HEK293 (cell line): ENCODE measurements at regions not wholly inside any gene's neighbourhood (a gene's known extent, or its start where the extent isn't known, plus 50 kb on each side); places are given as distances from the start of the nearest gene placed in this dataset.

Experiments used
- CTCF ChIA-PET: fragments of 350-600 bp; formaldehyde crosslinking; extraction: SDS; loops from one replicate; lab custom pipeline; 2021; ENCODE audit warnings: antibody characterized with exemption; lab: Yijun Ruan, JAX
- POLR2A ChIA-PET: fragments of 300-600 bp; formaldehyde crosslinking; extraction: SDS; loops from one replicate; lab custom pipeline; 2020; ENCODE audit warnings: antibody characterized with exemption, inconsistent platforms; lab: Yijun Ruan, JAX
- H3K27ac ChIP-seq: fragments of 200-500 bp; sonication (Bioruptor generic); 2 replicates; pipeline ENCODE4 v1.5.1; 2014; ENCODE audit warnings: low read depth, low read length, control low read depth, inconsistent platforms; ENCODE audit errors: extremely low read depth
- H3K36me3 ChIP-seq, 2 experiments: fragments of 200-500 bp in 1 of 2; sonication (Bioruptor generic) in 1 of 2; 1 replicate in 1 of 2; 2 replicates in 1 of 2; pipeline ENCODE4 v1.5.1; 2014 to 2017; ENCODE audit warnings: inconsistent platforms in 2 of 2, low read length in 2 of 2; ENCODE audit not compliant: control insufficient read depth in 2 of 2, insufficient read depth in 1 of 2
- H3K4me1 ChIP-seq: fragments of 200-500 bp; sonication (Bioruptor generic); 2 replicates; pipeline ENCODE4 v1.5.1; 2014; ENCODE audit warnings: mild to moderate bottlenecking, low read length, inconsistent platforms; ENCODE audit not compliant: control insufficient read depth, insufficient read depth
- H3K4me3 ChIP-seq: 2 replicates; pipeline ENCODE4 v1.5.1; 2011; ENCODE audit warnings: low read depth, mild to moderate bottlenecking, control low read depth, low read length, moderate library complexity
- H3K9me3 ChIP-seq: fragments of 200-500 bp; sonication (Bioruptor generic); 2 replicates; pipeline ENCODE4 v1.5.1; 2014; ENCODE audit warnings: low read depth, low read length, inconsistent platforms; ENCODE audit not compliant: control insufficient read depth, insufficient read depth
- ATF2 ChIP-seq: fragments of 450-650 bp; formaldehyde crosslinking; IDR thresholded peaks from 2 replicates; pipeline ENCODE4 v1.5.1; 2016; ENCODE audit warnings: missing biosample characterization, missing genetic modification characterization, low read depth
- BCL11B ChIP-seq: fragments of 450-650 bp; formaldehyde crosslinking; IDR thresholded peaks from 2 replicates; pipeline ENCODE4 v1.5.1; 2016; ENCODE audit warnings: low read depth, missing biosample characterization, missing genetic modification characterization
- GLI2 ChIP-seq: fragments of 450-650 bp; formaldehyde crosslinking; IDR thresholded peaks from 2 replicates; pipeline ENCODE4; 2017; ENCODE audit warnings: missing biosample characterization, missing genetic modification characterization, low read depth, borderline replicate concordance
- GLI4 ChIP-seq: fragments of 450-650 bp; formaldehyde crosslinking; IDR thresholded peaks from 2 replicates; pipeline ENCODE4 v1.5.1; 2016; ENCODE audit warnings: missing biosample characterization, missing genetic modification characterization
- IKZF3 ChIP-seq: fragments of 450-650 bp; IDR thresholded peaks from 2 replicates; pipeline ENCODE4 v1.5.0; 2018; ENCODE audit warnings: missing biosample characterization, mild to moderate bottlenecking, missing genetic modification characterization, moderate library complexity
- PBX3 ChIP-seq: sonication (generic); formaldehyde crosslinking; IDR thresholded peaks from 2 replicates; pipeline ENCODE4 v1.8.1; 2022; ENCODE audit warnings: mild to moderate bottlenecking, moderate library complexity, missing genetic modification reagents
- RBAK ChIP-seq: fragments of 450-650 bp; formaldehyde crosslinking; IDR thresholded peaks from 2 replicates; pipeline ENCODE4 v1.5.1; 2016; ENCODE audit warnings: missing biosample characterization, missing genetic modification characterization
- WT1 ChIP-seq: fragments of 450-650 bp; formaldehyde crosslinking; IDR thresholded peaks from 2 replicates; pipeline ENCODE4 v1.5.1; 2016; ENCODE audit warnings: missing biosample characterization, missing genetic modification characterization
- ZNF132 ChIP-seq: fragments of 450-650 bp; formaldehyde crosslinking; IDR thresholded peaks from 2 replicates; pipeline ENCODE4 v1.5.1; 2017; ENCODE audit warnings: missing biosample characterization, missing genetic modification characterization, borderline replicate concordance
- ZNF138 ChIP-seq: fragments of 450-650 bp; formaldehyde crosslinking; IDR thresholded peaks from 2 replicates; pipeline ENCODE4 v1.5.1; 2016; ENCODE audit warnings: missing biosample characterization, missing genetic modification characterization, borderline replicate concordance
- ZNF146 ChIP-seq: fragments of 450-650 bp; formaldehyde crosslinking; IDR thresholded peaks from 2 replicates; pipeline ENCODE4 v1.5.1; 2016; ENCODE audit warnings: missing biosample characterization, missing genetic modification characterization
- ZNF157 ChIP-seq: fragments of 450-650 bp; formaldehyde crosslinking; IDR thresholded peaks from 2 replicates; pipeline ENCODE4 v1.5.1; 2016; ENCODE audit warnings: missing biosample characterization, missing genetic modification characterization
- ZNF211 ChIP-seq: fragments of 450-650 bp; formaldehyde crosslinking; IDR thresholded peaks from 2 replicates; pipeline ENCODE4 v1.5.1; 2016; ENCODE audit warnings: low read depth, missing biosample characterization, missing genetic modification characterization
- ZNF23 ChIP-seq: fragments of 450-650 bp; formaldehyde crosslinking; IDR thresholded peaks from 2 replicates; pipeline ENCODE4 v1.5.1; 2016; ENCODE audit warnings: missing biosample characterization, missing genetic modification characterization, borderline replicate concordance
- ZNF24 ChIP-seq: fragments of 450-650 bp; formaldehyde crosslinking; IDR thresholded peaks from 2 replicates; pipeline ENCODE4 v1.5.1; 2016; ENCODE audit warnings: missing biosample characterization, missing genetic modification characterization
- ZNF26 ChIP-seq: fragments of 450-650 bp; formaldehyde crosslinking; IDR thresholded peaks from 2 replicates; pipeline ENCODE4 v1.5.1; 2016; ENCODE audit warnings: missing biosample characterization, missing genetic modification characterization
- ZNF311 ChIP-seq: fragments of 450-650 bp; formaldehyde crosslinking; IDR thresholded peaks from 2 replicates; pipeline ENCODE4 v1.5.1; 2017; ENCODE audit warnings: missing biosample characterization, missing genetic modification characterization, borderline replicate concordance
- ZNF335 ChIP-seq: fragments of 450-650 bp; formaldehyde crosslinking; conservative IDR thresholded peaks from 2 replicates; pipeline ENCODE4 v1.5.1; 2016; ENCODE audit warnings: missing biosample characterization, missing genetic modification characterization
- ZNF398 ChIP-seq: fragments of 450-650 bp; formaldehyde crosslinking; IDR thresholded peaks from 2 replicates; pipeline ENCODE4 v1.5.1; 2017; ENCODE audit warnings: missing biosample characterization, missing genetic modification characterization
- ZNF416 ChIP-seq: fragments of 450-650 bp; formaldehyde crosslinking; IDR thresholded peaks from 2 replicates; pipeline ENCODE4 v1.5.1; 2016; ENCODE audit warnings: missing biosample characterization, missing genetic modification characterization
- ZNF488 ChIP-seq: fragments of 450-650 bp; formaldehyde crosslinking; IDR thresholded peaks from 2 replicates; pipeline ENCODE4 v1.5.1; 2016; ENCODE audit warnings: missing biosample characterization, missing genetic modification characterization
- ZNF548 ChIP-seq: fragments of 450-650 bp; formaldehyde crosslinking; IDR thresholded peaks from 2 replicates; pipeline ENCODE4 v1.5.1; 2016; ENCODE audit warnings: missing biosample characterization, missing genetic modification characterization
- ZNF560 ChIP-seq: fragments of 450-650 bp; formaldehyde crosslinking; IDR thresholded peaks from 2 replicates; pipeline ENCODE4 v1.5.1; 2017; ENCODE audit warnings: missing biosample characterization, missing genetic modification characterization, borderline replicate concordance
- ZNF624 ChIP-seq: fragments of 450-650 bp; formaldehyde crosslinking; IDR thresholded peaks from 2 replicates; pipeline ENCODE4 v1.5.1; 2017; ENCODE audit warnings: missing biosample characterization, missing genetic modification characterization
- ZNF660 ChIP-seq: fragments of 450-650 bp; IDR thresholded peaks from 2 replicates; pipeline ENCODE4 v1.5.1; 2018; ENCODE audit warnings: missing biosample characterization, mild to moderate bottlenecking, missing genetic modification characterization
- ZNF692 ChIP-seq: fragments of 450-650 bp; formaldehyde crosslinking; IDR thresholded peaks from 2 replicates; pipeline ENCODE4 v1.5.1; 2016; ENCODE audit warnings: missing biosample characterization, missing genetic modification characterization

GRCh38 chr3:109774108-109774507 lies 436.8 kb upstream of the DPPA4 start:
- CTCF ChIA-PET: no interaction called here
- H3K4me1 ChIP-seq: no peaks in the 10 kb centered on the region
- no peak for TF ChIP-seq IKZF3 (tag by site-specific recombination)
- no peak for TF ChIP-seq ZNF398 (tag by site-specific recombination)
- no peak for TF ChIP-seq ZNF157 (tag by site-specific recombination)
- no peak for TF ChIP-seq GLI2 (tag by site-specific recombination)
- TF ChIP-seq ZNF26 (tag by site-specific recombination): no peak
- no peak for TF ChIP-seq ZNF335 (tag by site-specific recombination)
- no peak for TF ChIP-seq ZNF132
- TF ChIP-seq ATF2 (tag by site-specific recombination): no peak
- TF ChIP-seq GLI4 (tag by site-specific recombination): no peak
- no peak for TF ChIP-seq ZNF146
- no peak for TF ChIP-seq ZNF692 (tag by site-specific recombination)
- TF ChIP-seq ZNF24 (tag by site-specific recombination): no peak
- no peak for TF ChIP-seq ZNF211 (tag by site-specific recombination)
- TF ChIP-seq ZNF624 (tag by site-specific recombination): no peak
- no peak for TF ChIP-seq ZNF138
- no peak for TF ChIP-seq BCL11B
- no peak for TF ChIP-seq ZNF560
- TF ChIP-seq ZNF660 (tag by site-specific recombination): no peak
- TF ChIP-seq ZNF548 (tag by site-specific recombination): no peak
- no peak for TF ChIP-seq ZNF416 (tag by site-specific recombination)
- no peak overlapping the region for H3K27ac ChIP-seq
- POLR2A ChIA-PET: no interaction called here
- no peaks in the 10 kb centered on the region for H3K36me3 ChIP-seq
- H3K9me3 ChIP-seq: no peaks in the 10 kb centered on the region
- H3K4me3 ChIP-seq: no peak overlapping the region

- Histone ChIP-seq H3K4me1 (no peaks in the 10 kb centered on the region), H3K4me3 (no peak overlapping the region), H3K36me3 (no peaks in the 10 kb centered on the region), H3K27ac (no peak overlapping the region), H3K9me3 (no peaks in the 10 kb centered on the region)
- ChIA-PET CTCF (interaction anchor here (0.6 kb wide), 1 partner anchor 1671 kb away, joined by 5 read pairs; no protein-coding TSS in a partner anchor), POLR2A (no interaction called here)
- TF ChIP-seq ZNF23 (tag by site-specific recombination) (no peak), RBAK (tag by site-specific recombination) (no peak), ZNF311 (no peak), PBX3 (no peak), ZNF26 (tag by site-specific recombination) (no peak), ZNF132 (no peak), ZNF488 (tag by site-specific recombination) (no peak), WT1 (tag by site-specific recombination) (no peak)
These were observed 446.9 kb upstream of the DPPA4 start for GRCh38 chr3:109784285-109784684.
